Fibroblast of villous mesenchyme (primary cell): ENCODE measurements at regions not wholly inside any gene's neighbourhood (a gene's known extent, or its start where the extent isn't known, plus 50 kb on each side); places are given as distances from the start of the nearest gene placed in this dataset.

Source experiments
- DNase-seq: peaks from one replicate; pipeline ENCODE4 v3.0.0-alpha.2; 2010; ENCODE audit warnings: low read depth
- H3K4me3 ChIP-seq: 2 replicates; pipeline ENCODE4 v1.5.1; 2011; ENCODE audit warnings: low read depth, mild to moderate bottlenecking, low read length
- CTCF ChIP-seq: IDR thresholded peaks from 2 replicates; pipeline ENCODE4 v1.5.1; 2012; ENCODE audit warnings: low read depth, mild to moderate bottlenecking, low read length; ENCODE audit not compliant: insufficient read depth

- H3K4me3 ChIP-seq: no peak overlapping the region
- no peak for DNase-seq
- no peak for TF ChIP-seq CTCF
Measured at GRCh38 chr1:208298593-208299269, 54.5 kb upstream of the PLXNA2 start.

GRCh38 chr1:208300084-208300770 lies 56.0 kb upstream of the PLXNA2 start:
- DNase-seq: no peak
- H3K4me3 ChIP-seq: no peak overlapping the region
- TF ChIP-seq CTCF: no peak

- TF ChIP-seq CTCF: no peak
- no peak overlapping the region for H3K4me3 ChIP-seq
- DNase-seq: no peak
Measured at GRCh38 chr1:208302699-208303238, 58.6 kb upstream of the PLXNA2 start.

GRCh38 chr1:208303743-208304712 lies 59.8 kb upstream of the PLXNA2 start:
- TF ChIP-seq CTCF: no peak
- no peak overlapping the region for H3K4me3 ChIP-seq
- DNase-seq: no peak

GRCh38 chr1:208308221-208308620 lies 64.0 kb upstream of the PLXNA2 start:
- DNase-seq: no peak
- no peak overlapping the region for H3K4me3 ChIP-seq
- TF ChIP-seq CTCF: no peak

GRCh38 chr1:208309771-208310170 lies 65.6 kb upstream of the PLXNA2 start:
- no peak for DNase-seq
- H3K4me3 ChIP-seq: no peak overlapping the region
- TF ChIP-seq CTCF: no peak
